GM19395 (cell line): ENCODE measurements at regions not wholly inside any gene's neighbourhood (a gene's known extent, or its start where the extent isn't known, plus 50 kb on each side); places are given as distances from the start of the nearest gene placed in this dataset.
A peak's percentile ranks its signal among the peaks of the same experiment; 100 is the strongest.
"Not testable (repeated sequence)": the region's sequence is repeated elsewhere in the genome, so short reads cannot be mapped to it uniquely, and the experiment has no call there.

Source experiments
- ATAC-seq: cut with Tn5 transposase; IDR thresholded peaks from one replicate; pipeline ENCODE4 v1.9.1; 2021; ENCODE audit warnings: mild to moderate bottlenecking, moderate library complexity; ENCODE audit not compliant: unreplicated experiment

DNA sequence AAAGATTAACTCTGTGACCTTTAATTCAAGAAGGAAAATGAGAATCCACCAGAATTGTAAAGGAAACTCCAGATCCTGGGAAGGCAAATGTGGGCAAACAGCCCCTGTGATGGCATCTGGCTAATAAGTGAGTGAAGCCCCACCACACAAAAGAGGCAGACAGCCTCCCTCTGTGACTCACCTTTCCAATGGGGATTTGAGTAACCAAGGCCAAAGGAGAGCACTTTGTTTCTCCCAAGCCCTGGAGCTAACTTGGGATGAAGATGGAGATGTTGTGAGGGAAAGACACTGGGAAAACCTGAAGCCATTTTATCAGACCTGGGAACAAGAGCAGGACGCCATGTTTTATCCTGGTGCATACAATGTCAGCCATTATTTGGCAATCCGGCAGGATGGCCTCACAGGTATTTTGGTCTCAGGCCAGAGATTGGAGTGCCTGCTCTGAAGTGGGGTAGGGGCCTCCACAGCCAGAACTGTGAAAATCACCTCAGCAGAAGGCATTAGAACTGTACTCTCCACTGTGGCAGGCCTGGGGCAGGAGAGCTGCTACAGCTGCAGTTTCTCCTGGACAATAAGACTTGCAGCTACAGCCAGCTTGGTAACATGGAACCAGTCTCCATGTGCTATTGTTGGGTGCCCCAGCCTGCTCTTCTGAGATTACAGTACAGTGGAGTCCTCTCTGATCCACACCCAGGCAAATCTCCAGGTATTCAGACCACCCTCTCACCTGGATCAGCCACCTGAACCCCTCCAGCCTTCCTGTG is 96.6 kb upstream of the PCED1B start:
- no peak for ATAC-seq

DNA sequence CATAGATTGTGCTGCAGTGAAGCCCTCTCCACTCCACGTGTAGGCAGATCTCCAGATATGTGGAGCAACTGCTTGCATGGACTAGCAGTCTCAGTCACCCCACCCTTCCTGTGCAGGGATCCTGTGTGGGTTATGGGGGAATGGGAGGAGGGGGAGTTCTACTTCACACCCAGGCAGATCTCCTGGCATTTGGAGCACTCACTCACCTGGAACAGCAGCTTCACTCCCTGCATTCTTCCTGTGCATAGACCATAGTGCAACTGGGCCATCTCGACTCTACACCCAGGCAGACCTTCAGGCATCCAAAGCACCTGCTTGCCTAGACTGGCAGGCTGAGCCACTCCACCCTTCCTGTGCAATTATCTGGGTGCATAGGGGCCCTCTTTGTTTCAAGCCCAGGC is 96.0 kb upstream of the PCED1B start:
- ATAC-seq: peak; percentile 14

DNA sequence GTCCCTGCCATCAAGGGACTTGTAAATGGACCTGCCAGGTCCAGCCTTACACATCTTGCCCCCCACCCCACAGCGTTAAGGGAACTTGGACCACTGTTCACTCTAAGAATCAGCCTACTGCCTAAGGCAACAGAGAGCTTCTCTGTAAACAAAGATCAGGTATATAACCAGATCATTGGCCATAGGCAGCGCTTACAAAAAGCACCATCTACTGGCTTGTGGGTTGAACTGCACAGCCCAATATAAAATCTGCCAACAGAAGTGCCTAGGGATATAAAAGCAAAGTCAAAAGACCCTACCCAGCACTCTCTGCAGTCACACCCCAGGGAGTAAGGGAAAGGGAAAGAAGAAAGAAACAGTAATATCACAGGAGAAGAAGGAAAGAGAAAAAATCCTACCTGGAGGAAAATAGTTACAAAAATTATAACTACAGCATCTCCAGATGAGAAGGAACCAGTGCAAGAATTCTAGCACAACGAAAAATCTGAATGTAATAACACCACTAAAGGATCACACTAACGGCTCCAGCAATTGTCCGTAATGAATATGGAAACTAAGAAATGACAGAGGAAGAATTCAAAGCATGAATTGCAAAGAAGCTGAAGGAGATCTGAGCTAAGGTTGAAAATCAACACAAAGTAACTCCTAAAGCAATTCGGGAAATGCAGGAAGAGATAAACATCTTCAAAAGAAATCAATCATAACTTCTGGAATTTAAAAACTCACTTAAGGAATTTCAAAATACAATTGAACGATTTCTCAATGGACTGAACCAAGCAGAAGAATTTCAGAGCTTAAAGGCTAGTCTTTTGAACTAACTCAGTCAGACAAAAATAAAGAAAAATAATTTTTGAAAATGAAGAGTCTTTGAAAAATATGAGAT is 95.2 kb upstream of the PCED1B start:
- peak; percentile 87 for ATAC-seq

GRCh38 chr12:46985816-46986215 is 93.6 kb upstream of the PCED1B start:
- no peak for ATAC-seq

DNA sequence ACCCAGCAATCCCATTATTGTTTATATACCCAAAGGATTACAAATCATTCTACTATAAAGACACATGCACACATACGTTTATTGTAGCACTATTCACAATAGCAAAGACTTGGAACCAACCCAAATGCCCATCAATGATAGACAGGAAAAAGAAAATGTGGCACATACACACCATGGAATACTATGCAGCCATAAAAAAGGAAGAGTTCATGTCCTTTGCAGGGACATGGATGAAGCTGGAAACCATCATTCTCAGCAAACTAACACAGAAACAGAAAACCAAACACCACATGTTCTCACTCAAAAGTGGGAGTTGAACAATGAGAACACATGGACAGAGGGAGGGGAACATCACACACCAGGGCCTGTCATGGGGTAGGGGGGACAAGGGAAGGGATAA is 91.3 kb upstream of the PCED1B start:
- not testable (repeated sequence) for ATAC-seq

GRCh38 chr12:46990211-46990610 is 89.2 kb upstream of the PCED1B start:
- no peak for ATAC-seq

DNA sequence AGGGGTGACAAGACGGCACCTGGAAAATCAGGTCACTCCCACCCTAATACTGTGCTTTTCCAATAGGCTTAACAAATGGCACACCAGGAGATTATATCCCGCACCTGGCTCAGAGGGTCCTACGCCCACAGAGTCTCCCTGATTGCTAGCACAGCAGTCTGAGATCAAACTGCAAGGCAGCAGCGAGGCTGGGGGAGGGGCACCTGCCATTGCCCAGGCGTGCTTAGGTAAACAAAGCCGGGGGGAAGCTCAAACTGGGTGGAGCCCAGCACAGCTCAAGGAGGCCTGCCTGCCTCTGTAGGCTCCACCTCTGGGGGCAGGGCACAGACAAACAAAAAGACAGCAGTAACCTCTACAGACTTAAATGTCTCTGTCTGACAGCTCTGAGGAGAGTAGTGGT is 87.4 kb upstream of the PCED1B start:
- not testable (repeated sequence) for ATAC-seq

GRCh38 chr12:46998811-46999368 is 80.5 kb upstream of the PCED1B start:
- no peak for ATAC-seq

- ATAC-seq: no peak
These were observed 74.8 kb upstream of the PCED1B start for GRCh38 chr12:47004634-47005033.

DNA sequence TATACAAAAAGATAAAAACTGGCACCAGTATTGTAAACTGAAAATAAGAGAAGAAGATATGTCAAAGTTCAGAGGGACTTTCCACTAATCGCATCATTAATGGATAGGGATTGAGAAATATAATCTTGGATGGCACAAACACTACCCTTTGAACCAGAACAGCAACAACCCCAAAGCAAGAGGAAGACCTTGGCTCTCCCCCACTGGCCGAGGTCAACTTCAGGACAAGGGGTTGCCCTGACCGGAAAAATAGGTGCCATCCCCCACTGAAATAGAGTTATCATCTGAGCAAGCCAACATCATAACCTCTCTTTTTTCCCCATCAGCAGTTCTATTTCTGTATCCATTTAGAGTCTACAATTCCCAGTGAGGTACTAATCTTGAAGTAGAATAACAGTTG is 72.4 kb upstream of the PCED1B start:
- no peak for ATAC-seq

- no peak for ATAC-seq
These were observed 66.9 kb upstream of the PCED1B start for GRCh38 chr12:47012552-47012951.

GRCh38 chr12:47014474-47014873 is 64.9 kb upstream of the PCED1B start:
- ATAC-seq: no peak

DNA sequence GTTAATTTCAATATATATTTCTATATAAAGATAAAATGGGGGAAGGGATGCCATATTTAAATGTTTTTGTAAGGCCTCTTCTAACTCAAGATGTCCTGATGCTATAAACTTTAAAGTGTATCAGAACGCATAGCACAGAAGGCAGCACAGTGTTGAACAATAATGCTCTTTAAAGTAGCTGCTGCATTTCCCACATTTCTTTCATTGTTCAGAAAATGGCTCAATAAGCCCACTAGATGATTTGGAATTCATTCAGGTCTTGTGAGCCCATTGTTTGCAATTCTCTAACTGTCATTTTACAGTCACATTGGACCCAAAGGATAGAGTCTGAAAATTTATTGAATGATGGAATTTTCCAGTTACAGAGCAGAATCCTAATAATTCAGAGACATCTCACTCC is 64.0 kb upstream of the PCED1B start:
- ATAC-seq: no peak

- ATAC-seq: no peak
These were observed 62.2 kb upstream of the PCED1B start for GRCh38 chr12:47017041-47017713.

- no peak for ATAC-seq
These were observed 61.4 kb upstream of the PCED1B start for GRCh38 chr12:47017901-47018475.

GRCh38 chr12:47020211-47020821 is 59.1 kb upstream of the PCED1B start:
- ATAC-seq: no peak

- ATAC-seq: no peak
These were observed 58.1 kb upstream of the PCED1B start for GRCh38 chr12:47021298-47021697.

DNA sequence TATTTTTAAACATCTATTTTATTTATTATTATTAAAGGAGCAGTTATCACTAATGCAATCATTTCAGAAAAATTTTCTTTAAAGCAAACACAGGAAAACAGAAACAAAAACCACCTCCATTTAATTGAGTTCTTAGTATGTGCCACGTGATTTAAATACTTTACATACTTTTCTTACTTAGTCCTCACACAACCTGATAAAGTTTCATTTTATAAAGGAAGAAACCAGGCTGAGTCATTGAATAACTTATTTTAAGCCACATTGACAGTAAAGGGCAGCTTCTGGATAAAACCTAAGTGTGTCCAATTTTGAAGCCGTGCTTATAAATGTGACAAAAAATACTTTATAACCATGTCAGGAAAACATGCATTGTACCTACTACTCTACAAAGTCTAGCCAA is 57.1 kb upstream of the PCED1B start:
- no peak for ATAC-seq

DNA sequence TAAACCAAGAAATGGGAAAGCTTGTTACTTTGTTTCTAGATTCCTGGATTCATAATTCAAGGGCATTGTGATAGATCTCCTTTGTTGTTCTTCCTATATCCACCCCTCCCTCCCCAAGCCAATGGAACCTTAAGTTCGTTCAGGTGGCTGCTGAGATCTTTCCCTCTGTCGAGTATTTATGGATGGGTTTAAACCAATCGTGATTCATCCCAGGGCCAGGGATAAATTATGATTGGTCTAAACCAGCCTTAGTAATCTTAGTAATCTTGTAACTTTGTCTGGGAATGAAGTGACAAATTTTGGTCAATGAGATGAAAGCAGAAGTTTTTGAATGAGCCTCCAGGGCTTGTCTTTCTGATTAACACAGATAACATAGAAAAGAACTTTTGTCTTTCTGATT is 56.1 kb upstream of the PCED1B start:
- ATAC-seq: no peak

DNA sequence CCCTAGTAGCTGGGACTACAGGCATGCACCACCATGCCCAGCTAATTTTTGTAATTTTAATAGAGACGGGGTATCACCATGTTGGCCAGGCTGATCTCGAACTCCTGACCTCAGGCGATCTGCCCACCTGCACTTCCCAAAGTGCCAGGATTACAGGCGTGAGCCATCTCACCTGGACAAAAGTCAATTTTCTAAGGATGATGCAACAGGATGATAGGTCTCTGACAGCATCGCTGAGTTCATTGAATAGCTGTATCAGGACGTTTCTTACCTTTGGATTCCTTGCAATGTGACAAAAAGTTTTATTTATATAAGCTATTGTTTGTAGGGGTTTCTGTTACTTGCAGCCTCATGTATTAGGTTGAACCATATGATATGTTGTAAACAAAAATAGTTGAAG is 55.5 kb upstream of the PCED1B start:
- no peak for ATAC-seq

- no peak for ATAC-seq
These were observed 55.0 kb upstream of the PCED1B start for GRCh38 chr12:47024463-47024862.
